KOPT-K1 (cell line): ENCODE measurements at regions not wholly inside any gene's neighbourhood (a gene's known extent, or its start where the extent isn't known, plus 50 kb on each side); places are given as distances from the start of the nearest gene placed in this dataset.

Experiments used
- H3K27ac ChIP-seq: fragments of 200-600 bp; sonication (generic); 2 replicates; pipeline ENCODE4 v1.5.1; 2016; ENCODE audit warnings: antibody characterized with exemption, mild to moderate bottlenecking, low read depth, low read length; ENCODE audit not compliant: poor library complexity, severe bottlenecking
- H3K36me3 ChIP-seq: fragments of 200-600 bp; sonication (generic); 2 replicates; pipeline ENCODE4 v1.5.1; 2017; ENCODE audit warnings: antibody characterized with exemption, mild to moderate bottlenecking, low read length, moderate library complexity; ENCODE audit not compliant: insufficient read depth
- H3K9me3 ChIP-seq: fragments of 200-600 bp; sonication (generic); 2 replicates; pipeline ENCODE4 v1.5.1; 2017; ENCODE audit warnings: antibody characterized with exemption, low read length, mild to moderate bottlenecking; ENCODE audit not compliant: insufficient read depth, poor library complexity, severe bottlenecking

GRCh38 chr1:58926152-58926551 is 142.3 kb upstream of the JUN start:
- Histone ChIP-seq H3K9me3 (no peaks in the 10 kb centered on the region), H3K27ac (no peak overlapping the region), H3K36me3 (no peaks in the 10 kb centered on the region)

- Histone ChIP-seq H3K9me3 (no peaks in the 10 kb centered on the region), H3K27ac (no peak overlapping the region), H3K36me3 (no peaks in the 10 kb centered on the region)
These were observed 143.3 kb upstream of the JUN start for GRCh38 chr1:58927041-58927721.

DNA sequence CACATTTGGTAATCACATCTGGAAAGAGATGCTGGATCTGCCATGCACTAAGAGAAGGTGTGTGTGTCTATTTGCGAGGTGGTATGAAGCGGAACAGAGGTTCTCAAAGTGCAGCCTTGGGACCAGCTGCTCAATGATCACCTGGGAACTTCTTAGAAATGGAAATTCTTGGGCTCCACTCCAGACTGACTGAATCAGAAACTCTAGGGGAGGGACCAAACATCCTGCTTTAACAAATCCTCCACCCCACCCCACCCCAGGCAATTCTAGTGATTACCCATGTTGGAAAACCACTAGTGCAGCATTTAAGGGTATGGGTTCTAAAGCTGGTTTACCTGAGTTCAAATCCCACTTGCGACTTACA is 143.9 kb upstream of the JUN start:
- H3K36me3 ChIP-seq: no peaks in the 10 kb centered on the region

GRCh38 chr1:58928514-58928913 is 144.7 kb upstream of the JUN start:
- no peak overlapping the region for H3K27ac ChIP-seq

More for the DNA sequence above, 143.9 kb upstream of the JUN start:
- H3K9me3 ChIP-seq: no peaks in the 10 kb centered on the region
- no peak overlapping the region for H3K27ac ChIP-seq

DNA sequence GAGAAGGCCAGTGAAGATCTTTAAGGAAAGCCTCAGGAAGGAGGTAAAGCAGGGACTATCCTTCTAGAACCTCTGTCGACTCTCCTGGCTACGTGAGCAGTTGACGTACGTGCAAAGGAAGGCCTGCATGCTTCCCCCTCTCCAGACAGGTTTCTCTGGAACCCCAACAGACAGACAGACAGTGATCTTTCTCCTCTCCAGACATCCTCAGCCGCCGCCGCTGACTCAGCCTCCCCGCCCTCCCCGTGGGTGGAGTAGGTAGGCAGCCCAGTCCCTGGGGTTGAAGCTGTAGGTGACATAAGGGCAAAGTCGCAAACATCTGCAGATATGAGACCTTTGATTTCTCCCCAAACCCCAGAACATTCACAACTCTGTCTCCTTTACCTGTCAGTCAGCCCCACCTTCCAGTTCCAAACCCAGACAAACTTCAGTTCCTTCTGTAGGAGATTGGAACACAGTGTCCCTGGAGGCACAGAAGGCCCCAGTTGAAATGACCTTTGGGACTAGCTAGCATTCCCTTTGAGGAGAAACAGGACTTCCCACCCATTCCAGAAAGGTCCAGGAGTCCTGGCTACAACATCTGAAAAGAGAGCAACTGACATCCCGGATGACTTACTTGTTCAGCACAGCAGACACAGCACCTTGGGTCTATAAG is 146.0 kb upstream of the JUN start:
- Histone ChIP-seq H3K36me3 (no peaks in the 10 kb centered on the region), H3K9me3 (no peaks in the 10 kb centered on the region), H3K27ac (no peak overlapping the region)

More at GRCh38 chr1:58928514-58928913, 144.7 kb upstream of the JUN start:
- H3K9me3 ChIP-seq: no peaks in the 10 kb centered on the region
- no peaks in the 10 kb centered on the region for H3K36me3 ChIP-seq

- Histone ChIP-seq H3K36me3 (no peaks in the 10 kb centered on the region), H3K9me3 (no peaks in the 10 kb centered on the region), H3K27ac (no peak overlapping the region)
These were observed 147.2 kb upstream of the JUN start for GRCh38 chr1:58931024-58931423.

GRCh38 chr1:58931756-58932155 is 147.9 kb upstream of the JUN start:
- no peaks in the 10 kb centered on the region for H3K36me3 ChIP-seq
- no peak overlapping the region for H3K27ac ChIP-seq
- no peaks in the 10 kb centered on the region for H3K9me3 ChIP-seq

GRCh38 chr1:58932859-58933598 is 149.2 kb upstream of the JUN start:
- Histone ChIP-seq H3K9me3 (no peaks in the 10 kb centered on the region), H3K27ac (no peak overlapping the region), H3K36me3 (no peaks in the 10 kb centered on the region)

GRCh38 chr1:58933599-58933926 is 149.7 kb upstream of the JUN start:
- Histone ChIP-seq H3K27ac (no peak overlapping the region), H3K36me3 (no peaks in the 10 kb centered on the region), H3K9me3 (no peaks in the 10 kb centered on the region)

DNA sequence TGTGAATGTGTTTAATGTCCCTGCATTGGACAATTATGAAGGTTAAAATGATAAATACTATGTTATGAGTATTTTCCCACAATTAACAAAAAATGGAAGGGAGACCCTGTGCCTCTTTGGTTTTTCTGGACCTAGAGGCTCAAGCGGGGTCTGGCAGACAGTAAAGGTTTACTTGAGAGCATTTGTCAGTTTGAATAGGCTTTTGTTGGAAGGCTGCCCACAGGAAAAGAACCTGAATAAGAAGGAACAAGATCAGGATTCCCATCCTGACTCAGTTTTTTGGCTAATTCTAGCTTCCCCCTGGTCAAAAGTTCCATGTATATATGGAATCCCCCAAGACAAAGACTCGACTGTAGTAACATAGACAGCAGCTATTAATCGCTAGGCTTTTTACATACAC is 150.9 kb upstream of the JUN start:
- Histone ChIP-seq H3K36me3 (no peaks in the 10 kb centered on the region), H3K27ac (no peak overlapping the region), H3K9me3 (no peaks in the 10 kb centered on the region)

DNA sequence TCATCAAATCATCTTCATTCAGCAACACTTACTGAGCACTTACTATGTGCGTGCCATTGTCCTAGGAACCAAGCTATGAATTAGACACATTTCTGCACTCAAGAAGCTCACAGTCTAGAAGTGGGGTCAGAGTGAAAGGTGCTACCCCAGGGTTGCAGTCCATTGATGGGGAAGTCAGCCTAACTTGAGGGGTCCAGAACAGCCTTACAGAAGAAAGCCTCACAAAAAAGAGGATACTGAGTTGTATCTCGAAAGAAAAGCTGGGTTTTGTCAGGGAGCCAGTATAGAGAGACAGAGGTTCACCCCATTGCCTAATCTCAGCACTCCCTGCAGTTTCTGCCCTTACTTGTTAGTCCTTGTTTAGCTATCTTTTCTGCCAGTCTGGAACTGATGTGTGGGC is 153.1 kb upstream of the JUN start:
- Histone ChIP-seq H3K9me3 (no peaks in the 10 kb centered on the region), H3K36me3 (no peaks in the 10 kb centered on the region), H3K27ac (no peak overlapping the region)

DNA sequence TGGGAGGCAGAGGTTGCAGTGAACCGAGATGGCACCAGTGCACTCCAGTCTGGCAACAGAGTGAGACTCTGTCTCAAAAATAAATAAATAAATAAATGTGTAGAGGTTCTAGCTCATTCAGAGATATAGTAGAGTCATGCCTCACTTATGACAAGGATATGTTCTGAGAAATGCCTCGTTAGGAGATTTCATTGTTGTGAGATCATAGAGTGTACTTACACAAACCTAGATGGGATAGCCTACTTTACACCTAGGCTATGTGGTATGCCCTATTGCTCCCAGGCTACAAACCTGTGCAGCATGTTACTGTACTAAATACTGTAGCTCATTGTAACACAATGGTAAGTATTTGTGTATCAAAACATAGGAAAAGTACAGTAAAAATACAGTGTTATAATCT is 155.3 kb upstream of the JUN start:
- Histone ChIP-seq H3K27ac (no peak overlapping the region), H3K36me3 (no peaks in the 10 kb centered on the region), H3K9me3 (no peaks in the 10 kb centered on the region)

- Histone ChIP-seq H3K9me3 (no peaks in the 10 kb centered on the region), H3K27ac (no peak overlapping the region), H3K36me3 (no peaks in the 10 kb centered on the region)
These were observed 156.0 kb upstream of the JUN start for GRCh38 chr1:58939666-58940370.

DNA sequence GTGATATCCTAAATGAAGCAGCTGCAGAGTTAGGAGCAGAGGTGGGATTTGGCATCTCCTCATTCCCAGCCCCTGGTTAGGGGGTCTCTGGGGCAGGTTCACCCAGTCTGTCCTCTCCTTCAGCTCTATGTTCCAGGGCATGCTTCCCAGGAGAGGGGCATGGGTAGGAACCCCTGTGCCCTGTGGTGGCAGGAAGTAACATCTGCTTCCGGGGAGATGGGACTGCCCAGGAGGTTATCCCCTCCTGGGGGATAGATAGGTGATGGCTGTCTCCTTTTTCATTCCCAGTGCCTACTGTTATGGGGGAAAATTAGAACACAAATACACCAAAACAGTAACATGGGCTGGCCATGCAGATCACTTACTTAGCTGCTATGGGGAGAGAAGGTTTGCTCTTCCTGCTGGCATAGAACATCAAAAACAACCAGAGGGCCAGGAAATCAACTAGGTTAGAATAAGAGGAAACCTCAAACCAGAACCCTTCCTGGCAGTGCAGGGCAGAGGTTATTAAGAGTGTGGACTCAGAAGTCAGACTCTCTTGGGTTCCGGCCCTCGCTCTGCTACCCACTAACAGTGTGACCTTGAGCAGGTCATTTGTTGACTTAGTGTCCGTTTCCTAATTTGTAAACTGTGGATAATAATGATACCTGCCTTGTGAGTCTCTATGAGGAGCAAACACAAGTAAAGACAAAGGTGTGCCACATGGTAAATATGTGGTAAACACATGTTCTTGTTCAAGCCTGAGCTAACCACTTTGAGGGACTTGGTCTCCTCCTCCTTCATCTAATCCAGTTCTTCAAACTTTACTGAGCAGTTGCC is 157.8 kb upstream of the JUN start:
- H3K36me3 ChIP-seq: no peaks in the 10 kb centered on the region
- no peaks in the 10 kb centered on the region for H3K9me3 ChIP-seq
- peak overlapping the region; percentile 12 for H3K27ac ChIP-seq
